CD4-positive, alpha-beta T cell (primary cell): ENCODE measurements at regions not wholly inside any gene's neighbourhood (a gene's known extent, or its start where the extent isn't known, plus 50 kb on each side); places are given as distances from the start of the nearest gene placed in this dataset.

Source experiments
- ATAC-seq: fragments of 200-7000 bp; cut with Tn5 transposase; one replicate; pipeline ENCODE4 v1.10.0; 2022; ENCODE audit warnings: mild to moderate bottlenecking; ENCODE audit not compliant: poor library complexity
- CTCF ChIA-PET: fragments of 350-600 bp; sonication (Branson Sonifier 250); formaldehyde crosslinking; loops from one replicate; lab custom pipeline; 2021; ENCODE audit warnings: antibody characterized with exemption, inconsistent platforms; lab: Charles Lee
- POLR2A ChIA-PET: fragments of 350-600 bp; sonication (Branson Sonifier 250); formaldehyde crosslinking; loops from one replicate; lab custom pipeline; 2021; ENCODE audit warnings: antibody characterized with exemption, inconsistent platforms; lab: Charles Lee
- DNase-seq, 14 experiments: peaks; one replicate each; pipeline ENCODE4 v3.0.0-alpha.2; 2013 to 2020; ENCODE audit warnings: mixed read lengths in 2 of 14
- H3K27ac ChIP-seq, 2 donors: one replicate each; pipeline versions ENCODE4 v1.5.1 to v1.7.0; 2013; ENCODE audit warnings: low read length in 2 of 2, low read depth in 1 of 2, mild to moderate bottlenecking in 1 of 2
- H3K27me3 ChIP-seq, 2 experiments: 1 replicate in 1 of 2; 2 replicates in 1 of 2; pipeline versions ENCODE4 v1.6.1 to v1.7.0; 2013; ENCODE audit warnings: low read length in 2 of 2, control low read depth in 1 of 2, mild to moderate bottlenecking in 1 of 2, moderate library complexity in 1 of 2; ENCODE audit not compliant: insufficient read depth in 2 of 2, control insufficient read depth in 1 of 2
- H3K36me3 ChIP-seq: one replicate; pipeline ENCODE4 v1.6.1; 2013; ENCODE audit warnings: low read length, control low read depth; ENCODE audit not compliant: insufficient read depth
- H3K4me1 ChIP-seq: one replicate; pipeline ENCODE4 v1.6.1; 2013; ENCODE audit warnings: low read length, control low read depth; ENCODE audit not compliant: insufficient read depth
- H3K4me3 ChIP-seq: one replicate; pipeline ENCODE4 v1.5.1; 2013; ENCODE audit warnings: mild to moderate bottlenecking, low read length, moderate library complexity
- H3K9me3 ChIP-seq, 2 experiments: 1 replicate in 1 of 2; 2 replicates in 1 of 2; pipeline versions ENCODE4 v1.6.1 to v1.7.0; 2013; ENCODE audit warnings: low read length in 2 of 2, mild to moderate bottlenecking in 2 of 2, control low read depth in 1 of 2, moderate library complexity in 1 of 2; ENCODE audit not compliant: control insufficient read depth in 1 of 2, insufficient read depth in 1 of 2
- H3K27ac Mint-ChIP-seq: one replicate; pipeline ENCODE4 v1.8.0; 2020; ENCODE audit warnings: mixed read lengths
- H3K27me3 Mint-ChIP-seq: one replicate; pipeline ENCODE4 v1.8.0; 2021; ENCODE audit warnings: mixed read lengths
- H3K36me3 Mint-ChIP-seq: one replicate; pipeline ENCODE4 v1.8.0; 2021; ENCODE audit warnings: low read depth, mixed read lengths
- H3K4me1 Mint-ChIP-seq: one replicate; pipeline ENCODE4 v1.8.0; 2021; ENCODE audit warnings: low read depth, mixed read lengths
- H3K4me3 Mint-ChIP-seq: one replicate; pipeline ENCODE4 v1.8.0; 2020; ENCODE audit warnings: mild to moderate bottlenecking, mixed read lengths
- H3K9me3 Mint-ChIP-seq: one replicate; pipeline ENCODE4 v1.8.0; 2020; ENCODE audit warnings: mixed read lengths
- intact Hi-C, 2 experiments: fragments of 100-400 bp; cut with DNase I in 1 of 2; cut with micrococcal nuclease in 1 of 2; formaldehyde crosslinking; loops; one replicate each; pipeline versions ENCODE4 v1.15.1 to v1.9.0; 2023 to 2025; cut with DNase I, micrococcal nuclease
- TF ChIP-seq, protein P1 (sequence below): fragments of 200-600 bp; IDR thresholded peaks from one replicate; pipeline ENCODE4 v1.8.0; 2022; ENCODE audit warnings: antibody characterized with exemption, mild to moderate bottlenecking

DNA sequence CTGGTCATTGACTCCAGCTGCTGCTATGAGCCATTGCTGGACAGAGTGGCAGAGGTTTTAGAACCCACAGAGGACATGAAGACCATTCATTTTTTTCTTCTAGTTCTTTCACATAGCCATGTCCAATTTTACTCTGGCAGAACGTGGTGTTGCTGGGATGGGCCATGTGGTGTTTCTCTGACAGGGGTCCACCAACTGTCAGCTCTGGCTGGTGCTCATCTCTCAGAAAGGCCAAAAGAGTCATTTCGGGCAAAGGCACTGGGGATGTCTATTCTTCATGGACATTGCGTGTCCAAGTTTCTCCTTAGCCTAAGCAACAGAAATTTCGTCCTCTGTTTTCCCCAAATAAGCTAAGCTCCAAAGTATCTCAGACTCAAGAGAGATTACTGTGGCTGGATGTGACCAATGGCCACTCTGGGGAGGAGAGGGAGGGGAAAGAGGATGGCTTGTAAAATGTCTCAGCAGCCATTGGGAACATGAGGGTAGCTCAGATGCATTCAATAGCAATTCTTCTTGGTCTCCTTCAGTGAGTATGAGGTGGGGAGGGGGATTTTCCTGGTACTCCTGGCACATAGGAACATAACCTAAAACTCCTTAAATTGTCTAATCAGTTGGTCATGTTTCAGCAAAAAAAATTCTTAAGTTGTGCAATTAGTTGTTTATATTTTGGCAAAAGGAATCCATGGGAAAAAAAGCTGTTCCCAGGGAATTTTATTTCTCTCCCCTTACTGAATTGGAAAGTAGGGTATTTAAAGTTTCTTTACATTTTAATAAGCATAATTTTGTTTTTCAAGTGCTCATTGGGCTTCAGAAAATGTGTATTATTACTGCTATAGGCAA, 131.6 kb upstream of the MITF start:
- Mint-ChIP-seq H3K4me1 (no peaks in the 10 kb centered on the region), H3K27ac (no peak overlapping the region), H3K9me3 (peaks cover 7% of the 10 kb centered on the region), H3K27me3 (peaks cover 7% of the 10 kb centered on the region), H3K4me3 (no peak overlapping the region), H3K36me3 (no peaks in the 10 kb centered on the region)
- CTCF ChIA-PET: no interaction called here
- no peak for DNase-seq
- Histone ChIP-seq H3K27ac (no peak overlapping the region), H3K36me3 (no peaks in the 10 kb centered on the region), H3K27me3 (no peaks in the 10 kb centered on the region), H3K4me1 (no peaks in the 10 kb centered on the region), H3K9me3 (no peaks in the 10 kb centered on the region), H3K4me3 (no peak overlapping the region)
- POLR2A ChIA-PET: no interaction called here
- intact Hi-C loops: no loop called here
- TF ChIP-seq, protein P1, sequence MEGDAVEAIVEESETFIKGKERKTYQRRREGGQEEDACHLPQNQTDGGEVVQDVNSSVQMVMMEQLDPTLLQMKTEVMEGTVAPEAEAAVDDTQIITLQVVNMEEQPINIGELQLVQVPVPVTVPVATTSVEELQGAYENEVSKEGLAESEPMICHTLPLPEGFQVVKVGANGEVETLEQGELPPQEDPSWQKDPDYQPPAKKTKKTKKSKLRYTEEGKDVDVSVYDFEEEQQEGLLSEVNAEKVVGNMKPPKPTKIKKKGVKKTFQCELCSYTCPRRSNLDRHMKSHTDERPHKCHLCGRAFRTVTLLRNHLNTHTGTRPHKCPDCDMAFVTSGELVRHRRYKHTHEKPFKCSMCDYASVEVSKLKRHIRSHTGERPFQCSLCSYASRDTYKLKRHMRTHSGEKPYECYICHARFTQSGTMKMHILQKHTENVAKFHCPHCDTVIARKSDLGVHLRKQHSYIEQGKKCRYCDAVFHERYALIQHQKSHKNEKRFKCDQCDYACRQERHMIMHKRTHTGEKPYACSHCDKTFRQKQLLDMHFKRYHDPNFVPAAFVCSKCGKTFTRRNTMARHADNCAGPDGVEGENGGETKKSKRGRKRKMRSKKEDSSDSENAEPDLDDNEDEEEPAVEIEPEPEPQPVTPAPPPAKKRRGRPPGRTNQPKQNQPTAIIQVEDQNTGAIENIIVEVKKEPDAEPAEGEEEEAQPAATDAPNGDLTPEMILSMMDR: no peak
- ATAC-seq: no peak

DNA sequence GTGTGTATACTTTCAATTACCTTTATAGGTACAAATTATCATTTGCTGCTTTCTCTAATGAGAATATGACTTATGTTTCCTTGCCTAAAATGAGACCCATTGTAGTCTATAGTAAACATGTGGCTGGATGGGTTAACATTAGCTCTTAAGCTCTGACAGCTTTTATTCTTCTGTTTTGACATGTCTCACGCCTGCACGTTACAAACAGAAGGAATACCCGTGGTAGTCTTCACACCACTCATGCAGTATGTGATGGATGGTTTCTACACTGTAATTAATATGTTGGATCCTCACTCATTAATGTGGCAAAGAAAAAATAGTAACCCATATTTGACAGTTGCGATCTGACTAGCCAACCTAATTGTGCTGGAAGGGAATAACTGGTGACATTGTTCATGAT, 133.4 kb upstream of the MITF start:
- Histone ChIP-seq H3K36me3 (no peaks in the 10 kb centered on the region), H3K27me3 (no peaks in the 10 kb centered on the region), H3K4me3 (no peak overlapping the region), H3K4me1 (no peaks in the 10 kb centered on the region), H3K9me3 (peaks cover 0 to under 1% of the 10 kb centered on the region in 2 experiments), H3K27ac (no peak overlapping the region)
- no peak overlapping the region for H3K4me3 Mint-ChIP-seq
- H3K4me1 Mint-ChIP-seq: no peaks in the 10 kb centered on the region
- intact Hi-C loops: no loop called here
- no peak overlapping the region for H3K27ac Mint-ChIP-seq
- CTCF ChIA-PET: no interaction called here
- TF ChIP-seq, protein P1: no peak
- ATAC-seq (no peak), DNase-seq (no peak)
- peaks cover 8% of the 10 kb centered on the region for H3K9me3 Mint-ChIP-seq
- POLR2A ChIA-PET: no interaction called here
- H3K27me3 Mint-ChIP-seq: peaks cover 7% of the 10 kb centered on the region
- H3K36me3 Mint-ChIP-seq: no peaks in the 10 kb centered on the region

DNA sequence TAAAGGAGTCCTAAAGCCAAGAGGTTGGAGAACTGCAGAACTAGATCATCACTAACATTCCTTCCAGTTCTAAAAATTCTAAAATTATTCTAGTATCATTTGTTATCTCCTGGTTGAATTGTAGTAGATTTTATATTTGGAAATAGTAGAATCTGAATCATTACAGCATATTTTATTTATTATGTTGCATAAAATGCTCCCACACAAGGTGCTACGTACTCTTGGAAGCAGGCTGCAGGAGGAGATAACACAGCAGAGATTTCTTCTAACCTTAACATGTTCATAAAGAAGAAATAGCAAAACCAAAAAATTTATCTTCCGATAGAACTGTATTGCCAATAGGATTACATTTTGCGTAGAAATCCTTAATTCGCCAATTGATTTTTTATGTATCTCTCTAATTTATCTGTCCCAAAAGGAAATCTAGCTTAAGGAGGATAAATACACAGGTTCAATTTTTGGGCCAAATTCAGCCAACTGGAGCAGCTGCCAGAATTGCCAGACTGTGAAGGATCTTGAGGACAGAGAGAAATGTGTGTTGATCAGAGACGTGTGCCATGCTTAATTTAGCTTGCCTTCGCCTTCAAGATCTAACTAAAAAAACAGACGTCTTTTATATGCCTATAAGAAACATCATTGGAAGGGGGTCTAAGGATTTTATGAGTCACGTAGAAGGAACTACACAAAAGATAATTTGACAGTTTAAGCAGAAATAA, 134.4 kb upstream of the MITF start:
- Mint-ChIP-seq H3K27me3 (peaks cover 7% of the 10 kb centered on the region), H3K9me3 (peaks cover 8% of the 10 kb centered on the region), H3K27ac (no peak overlapping the region), H3K4me3 (no peak overlapping the region), H3K36me3 (no peaks in the 10 kb centered on the region), H3K4me1 (no peaks in the 10 kb centered on the region)
- TF ChIP-seq, protein P1: no peak
- Histone ChIP-seq H3K27me3 (no peaks in the 10 kb centered on the region), H3K36me3 (no peaks in the 10 kb centered on the region), H3K4me1 (no peaks in the 10 kb centered on the region), H3K9me3 (peaks cover 0 to 3% of the 10 kb centered on the region in 2 experiments), H3K4me3 (no peak overlapping the region), H3K27ac (no peak overlapping the region)
- POLR2A ChIA-PET: no interaction called here
- no peak for ATAC-seq
- intact Hi-C loops: no loop called here
- CTCF ChIA-PET: no interaction called here
- no peak for DNase-seq
